ENCODE measurements at regions not wholly inside any gene's neighbourhood (a gene's known extent, or its start where the extent isn't known, plus 50 kb on each side); places are given as distances from the start of the nearest gene placed in this dataset.
"Not testable (repeated sequence)": the region's sequence is repeated elsewhere in the genome, so short reads cannot be mapped to it uniquely, and the experiment has no call there.

- no peaks in the 10 kb centered on the region for H3K9me3 ChIP-seq (ENCODE audit: control insufficient read depth, insufficient read depth, low read length)
- no peaks in the 10 kb centered on the region for H3K4me1 ChIP-seq (ENCODE audit: control insufficient read depth, insufficient read depth, low read length)
- no peak overlapping the region for H3K27ac ChIP-seq (ENCODE audit: low read length)
- DNase-seq (ENCODE audit: low read depth, low spot score) = no peak
- H3K27me3 ChIP-seq (ENCODE audit: control insufficient read depth, insufficient read depth, low read length) = no peaks in the 10 kb centered on the region
- no peaks in the 10 kb centered on the region for H3K36me3 ChIP-seq (ENCODE audit: control insufficient read depth, insufficient read depth, low read length)
- WGBS (ENCODE audit: insufficient coverage, insufficient read length) = no CpG with 5 or more reads among the region's 3 CpGs
- H3K4me3 ChIP-seq (ENCODE audit: low read length) = no peak overlapping the region
Measured at GRCh38 chr5:115424446-115424845, 120.1 kb downstream of the FEM1C start.

DNA sequence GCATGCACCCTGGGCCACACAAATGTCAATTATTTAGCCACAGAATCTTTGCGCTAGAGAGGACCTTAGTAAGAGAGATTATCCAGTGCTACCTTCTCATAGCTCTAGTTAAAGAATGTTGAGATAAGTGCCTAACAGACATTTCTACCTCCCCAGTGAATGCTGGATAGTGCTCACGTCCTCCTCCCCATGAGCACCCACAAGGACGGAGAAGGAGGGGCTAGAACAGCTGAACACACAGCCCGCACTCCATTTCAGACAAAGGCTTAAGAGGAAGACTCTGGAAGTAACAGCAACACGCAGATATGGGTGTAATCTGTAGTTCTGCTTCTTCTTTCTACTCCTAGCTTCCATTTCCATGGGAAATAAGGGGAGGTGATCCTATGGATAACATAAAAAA is 120.5 kb downstream of the FEM1C start:
- Histone ChIP-seq H3K4me1 (ENCODE audit: control insufficient read depth, insufficient read depth, low read length) (no peaks in the 10 kb centered on the region), H3K27me3 (ENCODE audit: control insufficient read depth, insufficient read depth, low read length) (no peaks in the 10 kb centered on the region), H3K9me3 (ENCODE audit: control insufficient read depth, insufficient read depth, low read length) (no peaks in the 10 kb centered on the region), H3K36me3 (ENCODE audit: control insufficient read depth, insufficient read depth, low read length) (no peaks in the 10 kb centered on the region), H3K27ac (ENCODE audit: low read length) (no peak overlapping the region), H3K4me3 (ENCODE audit: low read length) (no peak overlapping the region)
- DNase-seq (ENCODE audit: low read depth, low spot score) = no peak
- no CpG with 5 or more reads among the region's 5 CpGs for WGBS (ENCODE audit: insufficient coverage, insufficient read length)

DNA sequence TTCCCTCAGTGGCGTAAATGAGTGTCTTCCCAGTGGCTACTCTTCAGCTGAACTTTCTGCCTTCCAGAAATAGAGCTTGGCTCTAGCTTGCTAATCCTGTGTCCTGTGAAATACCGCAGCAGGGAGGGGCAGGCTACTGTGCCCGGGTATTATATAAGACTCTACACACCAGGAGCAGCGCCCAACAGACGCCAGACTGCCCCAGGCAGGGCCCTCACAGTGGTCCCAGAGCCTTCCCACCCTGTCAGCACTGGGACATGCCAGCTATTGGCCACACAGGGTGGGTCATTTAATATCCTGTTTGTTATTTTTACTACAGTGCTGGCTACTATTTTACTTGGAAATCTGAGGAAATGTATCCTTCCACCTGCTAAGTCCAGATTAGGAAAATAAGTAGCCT is 121.0 kb downstream of the FEM1C start:
- H3K4me3 ChIP-seq (ENCODE audit: low read length) = no peak overlapping the region
- no CpG with 5 or more reads among the region's 5 CpGs for WGBS (ENCODE audit: insufficient coverage, insufficient read length)
- H3K4me1 ChIP-seq (ENCODE audit: control insufficient read depth, insufficient read depth, low read length) = no peaks in the 10 kb centered on the region
- no peak for DNase-seq (ENCODE audit: low read depth, low spot score)
- H3K36me3 ChIP-seq (ENCODE audit: control insufficient read depth, insufficient read depth, low read length) = no peaks in the 10 kb centered on the region
- no peak overlapping the region for H3K27ac ChIP-seq (ENCODE audit: low read length)
- H3K9me3 ChIP-seq (ENCODE audit: control insufficient read depth, insufficient read depth, low read length) = no peaks in the 10 kb centered on the region
- no peaks in the 10 kb centered on the region for H3K27me3 ChIP-seq (ENCODE audit: control insufficient read depth, insufficient read depth, low read length)

DNA sequence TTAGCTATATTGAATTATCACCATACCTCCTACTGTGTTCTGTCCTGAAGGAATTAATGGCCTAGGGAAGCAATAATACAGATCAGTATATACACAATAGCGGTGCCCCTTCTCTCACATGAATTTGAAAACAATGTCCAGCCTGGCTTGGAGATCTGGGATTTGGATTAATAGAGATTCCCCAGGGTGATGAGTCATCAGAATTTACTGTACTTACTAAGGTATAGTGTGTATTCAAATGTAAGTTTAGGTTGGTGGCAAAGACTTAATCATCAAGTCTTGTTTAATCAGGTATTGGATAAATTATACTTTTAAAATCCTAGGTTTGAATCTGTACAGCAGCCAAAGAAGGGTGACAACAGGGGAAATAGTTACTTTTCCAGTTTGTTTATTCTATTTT is 121.5 kb downstream of the FEM1C start:
- DNase-seq (ENCODE audit: low read depth, low spot score) = no peak
- Histone ChIP-seq H3K4me3 (ENCODE audit: low read length) (no peak overlapping the region), H3K9me3 (ENCODE audit: control insufficient read depth, insufficient read depth, low read length) (no peaks in the 10 kb centered on the region), H3K27ac (ENCODE audit: low read length) (no peak overlapping the region), H3K27me3 (ENCODE audit: control insufficient read depth, insufficient read depth, low read length) (no peaks in the 10 kb centered on the region), H3K4me1 (ENCODE audit: control insufficient read depth, insufficient read depth, low read length) (no peaks in the 10 kb centered on the region), H3K36me3 (ENCODE audit: control insufficient read depth, insufficient read depth, low read length) (no peaks in the 10 kb centered on the region)
- WGBS (ENCODE audit: insufficient coverage, insufficient read length) = no CpG with 5 or more reads among the region's 1 CpG

GRCh38 chr5:115420812-115421211 is 123.8 kb downstream of the FEM1C start:
- DNase-seq (ENCODE audit: low read depth, low spot score); H3K4me3 ChIP-seq (ENCODE audit: low read length); H3K27ac ChIP-seq (ENCODE audit: low read length); H3K9me3 ChIP-seq (ENCODE audit: control insufficient read depth, insufficient read depth, low read length); H3K36me3 ChIP-seq (ENCODE audit: control insufficient read depth, insufficient read depth, low read length); H3K27me3 ChIP-seq (ENCODE audit: control insufficient read depth, insufficient read depth, low read length); H3K4me1 ChIP-seq (ENCODE audit: control insufficient read depth, insufficient read depth, low read length): not testable (repeated sequence)
- no CpG with 5 or more reads among the region's 3 CpGs for WGBS (ENCODE audit: insufficient coverage, insufficient read length)

- no peaks in the 10 kb centered on the region for H3K27me3 ChIP-seq (ENCODE audit: control insufficient read depth, insufficient read depth, low read length)
- H3K27ac ChIP-seq (ENCODE audit: low read length) = no peak overlapping the region
- DNase-seq (ENCODE audit: low read depth, low spot score) = peak; percentile 16
- no peaks in the 10 kb centered on the region for H3K36me3 ChIP-seq (ENCODE audit: control insufficient read depth, insufficient read depth, low read length)
- no peaks in the 10 kb centered on the region for H3K4me1 ChIP-seq (ENCODE audit: control insufficient read depth, insufficient read depth, low read length)
- H3K9me3 ChIP-seq (ENCODE audit: control insufficient read depth, insufficient read depth, low read length) = no peaks in the 10 kb centered on the region
- no peak overlapping the region for H3K4me3 ChIP-seq (ENCODE audit: low read length)
- no CpG with 5 or more reads among the region's 1 CpG for WGBS (ENCODE audit: insufficient coverage, insufficient read length)
Measured at GRCh38 chr5:115419846-115420585, 123.6 kb upstream of the CCDC112 start.

DNA sequence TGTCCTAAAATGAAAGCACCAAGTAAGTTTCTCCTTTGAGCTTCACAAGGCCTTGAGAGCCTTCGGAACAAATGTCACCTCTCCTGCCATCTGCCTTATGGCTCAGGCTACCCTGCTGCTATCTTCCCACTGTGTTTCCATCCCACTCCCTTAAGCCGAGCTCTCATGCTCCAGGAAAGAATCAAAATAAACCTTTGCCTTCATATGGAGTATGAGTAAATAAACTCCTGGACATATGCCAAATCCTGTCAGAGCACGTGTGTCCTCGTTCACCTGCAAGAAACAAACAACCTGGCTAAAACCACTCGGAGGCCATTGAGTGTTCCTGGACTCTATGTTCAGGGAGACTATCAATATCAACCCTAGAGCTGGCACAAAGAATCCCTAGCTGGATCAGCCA is 122.3 kb upstream of the CCDC112 start:
- no peak for DNase-seq (ENCODE audit: low read depth, low spot score)
- H3K4me1 ChIP-seq (ENCODE audit: control insufficient read depth, insufficient read depth, low read length) = no peaks in the 10 kb centered on the region
- H3K27ac ChIP-seq (ENCODE audit: low read length) = no peak overlapping the region
- H3K27me3 ChIP-seq (ENCODE audit: control insufficient read depth, insufficient read depth, low read length) = no peaks in the 10 kb centered on the region
- H3K4me3 ChIP-seq (ENCODE audit: low read length) = no peak overlapping the region
- no peaks in the 10 kb centered on the region for H3K36me3 ChIP-seq (ENCODE audit: control insufficient read depth, insufficient read depth, low read length)
- no peaks in the 10 kb centered on the region for H3K9me3 ChIP-seq (ENCODE audit: control insufficient read depth, insufficient read depth, low read length)
- no CpG with 5 or more reads among the region's 5 CpGs for WGBS (ENCODE audit: insufficient coverage, insufficient read length)

DNA sequence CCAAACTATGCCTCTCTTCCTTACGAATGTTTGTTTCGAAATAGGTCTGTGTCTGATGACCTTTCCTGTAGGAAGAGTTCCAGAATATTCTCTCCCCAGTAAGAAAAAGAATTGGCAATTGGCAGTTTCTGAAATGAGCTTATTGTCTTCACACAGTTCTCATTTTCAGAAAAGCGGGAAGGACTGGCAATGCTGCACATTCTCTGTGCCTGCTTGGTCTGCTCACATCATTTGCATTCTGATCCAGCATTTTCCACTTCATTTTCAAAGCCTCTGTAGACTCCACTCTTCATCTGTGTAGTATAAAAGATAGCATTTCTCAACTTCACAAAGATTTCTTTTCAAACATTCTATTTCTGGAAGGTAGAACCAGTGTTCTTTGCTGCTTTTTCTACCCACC is 120.6 kb upstream of the CCDC112 start:
- Histone ChIP-seq H3K36me3 (ENCODE audit: control insufficient read depth, insufficient read depth, low read length) (no peaks in the 10 kb centered on the region), H3K27ac (ENCODE audit: low read length) (no peak overlapping the region), H3K4me3 (ENCODE audit: low read length) (no peak overlapping the region), H3K27me3 (ENCODE audit: control insufficient read depth, insufficient read depth, low read length) (no peaks in the 10 kb centered on the region), H3K9me3 (ENCODE audit: control insufficient read depth, insufficient read depth, low read length) (no peaks in the 10 kb centered on the region), H3K4me1 (ENCODE audit: control insufficient read depth, insufficient read depth, low read length) (no peaks in the 10 kb centered on the region)
- no peak for DNase-seq (ENCODE audit: low read depth, low spot score)
- WGBS (ENCODE audit: insufficient coverage, insufficient read length) = no CpG with 5 or more reads among the region's 3 CpGs

- DNase-seq (ENCODE audit: low read depth, low spot score) = no peak
- Histone ChIP-seq H3K4me1 (ENCODE audit: control insufficient read depth, insufficient read depth, low read length) (no peaks in the 10 kb centered on the region), H3K36me3 (ENCODE audit: control insufficient read depth, insufficient read depth, low read length) (no peaks in the 10 kb centered on the region), H3K27me3 (ENCODE audit: control insufficient read depth, insufficient read depth, low read length) (no peaks in the 10 kb centered on the region), H3K4me3 (ENCODE audit: low read length) (no peak overlapping the region), H3K9me3 (ENCODE audit: control insufficient read depth, insufficient read depth, low read length) (no peaks in the 10 kb centered on the region), H3K27ac (ENCODE audit: low read length) (no peak overlapping the region)
- no CpG with 5 or more reads among the region's 1 CpG for WGBS (ENCODE audit: insufficient coverage, insufficient read length)
Measured at GRCh38 chr5:115415143-115415491, 118.7 kb upstream of the CCDC112 start.

DNA sequence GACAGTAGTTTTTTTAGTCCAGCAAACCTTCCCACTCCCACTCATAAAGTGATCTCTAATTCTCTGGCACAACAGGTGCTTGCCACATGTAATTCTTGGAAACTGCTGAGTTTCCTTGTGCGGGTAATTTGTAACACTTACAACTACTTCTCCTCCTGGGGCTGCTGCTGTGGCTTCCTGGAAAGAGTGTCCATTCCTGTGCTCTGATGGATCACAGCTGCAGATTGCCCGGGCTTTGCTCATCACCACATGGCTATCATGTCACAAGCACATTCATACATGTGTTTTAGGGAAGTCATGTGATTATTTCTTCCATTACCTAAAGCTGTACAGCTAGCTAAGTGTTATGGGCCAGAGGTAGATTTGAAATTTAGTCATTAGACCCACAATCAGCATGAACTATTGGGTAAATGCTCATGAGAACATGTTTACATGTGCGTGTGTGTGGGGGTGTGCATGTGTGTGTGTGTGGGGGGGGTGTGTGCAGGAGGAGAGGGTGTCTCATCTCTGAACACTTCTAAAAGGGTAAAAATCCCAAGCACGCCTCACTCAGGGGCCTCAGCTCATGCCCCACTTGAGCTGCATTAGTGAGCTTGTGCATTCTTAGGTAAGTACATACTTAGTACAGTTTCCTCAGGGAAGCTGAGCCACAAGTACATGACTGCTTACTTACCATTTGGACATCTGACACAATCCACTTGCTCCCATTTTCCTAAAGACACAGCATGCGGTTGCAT is 118.1 kb upstream of the CCDC112 start:
- no peaks in the 10 kb centered on the region for H3K9me3 ChIP-seq (ENCODE audit: control insufficient read depth, insufficient read depth, low read length)
- no peak for DNase-seq (ENCODE audit: low read depth, low spot score)
- no peaks in the 10 kb centered on the region for H3K4me1 ChIP-seq (ENCODE audit: control insufficient read depth, insufficient read depth, low read length)
- no CpG with 5 or more reads among the region's 5 CpGs for WGBS (ENCODE audit: insufficient coverage, insufficient read length)
- no peaks in the 10 kb centered on the region for H3K27me3 ChIP-seq (ENCODE audit: control insufficient read depth, insufficient read depth, low read length)
- no peak overlapping the region for H3K27ac ChIP-seq (ENCODE audit: low read length)
- H3K36me3 ChIP-seq (ENCODE audit: control insufficient read depth, insufficient read depth, low read length) = no peaks in the 10 kb centered on the region
- H3K4me3 ChIP-seq (ENCODE audit: low read length) = no peak overlapping the region

- H3K27me3 ChIP-seq (ENCODE audit: control insufficient read depth, insufficient read depth, low read length) = no peaks in the 10 kb centered on the region
- no peak overlapping the region for H3K27ac ChIP-seq (ENCODE audit: low read length)
- H3K36me3 ChIP-seq (ENCODE audit: control insufficient read depth, insufficient read depth, low read length) = no peaks in the 10 kb centered on the region
- H3K9me3 ChIP-seq (ENCODE audit: control insufficient read depth, insufficient read depth, low read length) = no peaks in the 10 kb centered on the region
- WGBS (ENCODE audit: insufficient coverage, insufficient read length) = no CpG with 5 or more reads among the region's 1 CpG
- no peak overlapping the region for H3K4me3 ChIP-seq (ENCODE audit: low read length)
- no peak for DNase-seq (ENCODE audit: low read depth, low spot score)
- H3K4me1 ChIP-seq (ENCODE audit: control insufficient read depth, insufficient read depth, low read length) = no peaks in the 10 kb centered on the region
Measured at GRCh38 chr5:115413651-115414050, 117.2 kb upstream of the CCDC112 start.

All from iPS DF 6.9 (cell line).